Stomach (tissue), 8 donors: ENCODE measurements at regions not wholly inside any gene's neighbourhood (a gene's known extent, or its start where the extent isn't known, plus 50 kb on each side); places are given as distances from the start of the nearest gene placed in this dataset.

ENCODE experiments used
- DNase-seq, 2 donors: peaks; one replicate each; pipeline versions ENCODE4 v3.0.0 to v3.0.0-alpha.2; 2013 to 2019
- H3K27ac ChIP-seq, 5 donors: fragments of 200-600 bp in 4 of 5; sonication (generic) in 4 of 5; one replicate each; pipeline ENCODE4 v1.5.1; 2013 to 2019; ENCODE audit warnings: mild to moderate bottlenecking in 1 of 5, moderate library complexity in 1 of 5
- H3K27me3 ChIP-seq, 3 donors: fragments of 200-600 bp; sonication (generic); one replicate each; pipeline ENCODE4 v1.5.1; 2017 to 2019; ENCODE audit warnings: mixed run types in 1 of 3
- H3K36me3 ChIP-seq, 4 donors: fragments of 200-600 bp; sonication (generic); 1 replicate in 3 of 4; 2 replicates in 1 of 4; pipeline ENCODE4 v1.5.1; 2016 to 2019
- H3K4me1 ChIP-seq, 4 donors: fragments of 200-600 bp; sonication (generic); one replicate each; pipeline ENCODE4 v1.5.1; 2016 to 2019
- H3K4me3 ChIP-seq, 4 donors: fragments of 200-600 bp; sonication (generic) in 3 of 4; one replicate each; pipeline ENCODE4 v1.5.1; 2016 to 2019; ENCODE audit warnings: mild to moderate bottlenecking in 1 of 4
- H3K9me3 ChIP-seq, 4 donors: fragments of 200-600 bp; sonication (generic); one replicate each; pipeline ENCODE4 v1.5.1; 2016 to 2019
- CTCF ChIP-seq, 7 experiments: fragments of 450-650 bp in 4 of 7; fragments of 200-600 bp in 3 of 7; sonication (generic) in 3 of 7; IDR thresholded peaks; one replicate each; pipeline ENCODE4 v1.5.1; 2016 to 2019; ENCODE audit warnings: antibody characterized with exemption in 7 of 7, control low read depth in 2 of 7, mild to moderate bottlenecking in 1 of 7
- EP300 ChIP-seq: sonication (generic); formaldehyde crosslinking; IDR thresholded peaks from one replicate; pipeline ENCODE4 v1.6.1; 2017; ENCODE audit warnings: antibody characterized with exemption
- POLR2A ChIP-seq, 4 donors: fragments of 450-650 bp; IDR thresholded peaks; one replicate each; pipeline ENCODE4 v1.6.1; 2016; ENCODE audit warnings: antibody characterized with exemption in 4 of 4, control low read depth in 2 of 4, mild to moderate bottlenecking in 1 of 4, moderate library complexity in 1 of 4
- POLR2AphosphoS5 ChIP-seq, 3 donors: sonication (generic); formaldehyde crosslinking; IDR thresholded peaks; one replicate each; pipeline ENCODE4 v1.6.1; 2016; ENCODE audit warnings: antibody characterized with exemption in 3 of 3
- whole genome bisulfite sequencing, 5 donors: extraction: QIAGEN DNeasy Blood & Tissue Kit in 3 of 5; methylation state at CpG; one replicate each; pipeline versions ENCODE4 v1.1.5 to v1.1.7; 2013 to 2018; 5-methylcytosine and 5-hydroxymethylcytosine counted together
- intact Hi-C: fragments of 100-400 bp; cut with DNase I; formaldehyde crosslinking; loops from one replicate; pipeline ENCODE4 v1.15.1; 2023; ENCODE audit warnings: low total_unique reads
- donor health status: healthy with polysubstance abuse.
- donor health status: Bipolar disorder and iron deficiency.
- donor health status: healthy.

DNA sequence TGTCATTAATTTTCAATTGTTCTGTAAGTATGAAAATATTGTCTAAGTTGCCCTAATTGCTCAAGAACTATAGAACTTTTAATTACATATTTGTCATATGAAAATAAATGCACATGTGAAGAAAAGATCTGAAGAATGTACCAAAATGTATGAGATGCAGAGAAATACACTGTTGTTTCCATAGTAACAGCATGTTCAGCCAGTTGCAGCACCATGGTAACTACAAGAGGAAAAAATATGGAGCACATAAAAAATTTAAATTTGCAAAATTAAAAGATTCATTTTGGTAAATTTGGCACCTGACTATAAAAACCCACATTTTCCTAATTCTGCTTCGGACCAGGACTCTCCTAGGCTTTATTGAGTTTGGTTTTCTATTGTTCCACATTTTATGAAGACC is 1170.0 kb upstream of the MIR17HG start:
- Histone ChIP-seq H3K4me3 (no peak overlapping the region), H3K27me3 (no peaks in the 10 kb centered on the region), H3K4me1 (no peaks in the 10 kb centered on the region), H3K9me3 (no peaks in the 10 kb centered on the region), H3K27ac (no peak overlapping the region), H3K36me3 (no peaks in the 10 kb centered on the region)
- TF ChIP-seq POLR2AphosphoS5 (IDR thresholded peaks at IDR 0.05) (no peak), CTCF (IDR thresholded peaks at IDR 0.05) (no peak), POLR2A (IDR thresholded peaks at IDR 0.05) (no peak), EP300 (no peak)
- no peak for DNase-seq
- intact Hi-C loops, result no loop called here
- WGBS, 5 donors, result 67 to 79% (median 75%) methylated on average over 1 of the region's 1 CpG

- no peak for DNase-seq
- Histone ChIP-seq H3K27me3 (no peaks in the 10 kb centered on the region), H3K4me1 (no peaks in the 10 kb centered on the region), H3K36me3 (no peaks in the 10 kb centered on the region), H3K27ac (no peak overlapping the region), H3K4me3 (no peak overlapping the region), H3K9me3 (no peaks in the 10 kb centered on the region)
- intact Hi-C loops, result no loop called here
- TF ChIP-seq POLR2A (IDR thresholded peaks at IDR 0.05), result no peak
- no peak for TF ChIP-seq CTCF (IDR thresholded peaks at IDR 0.05)
- TF ChIP-seq EP300, result no peak
- no peak for TF ChIP-seq POLR2AphosphoS5 (IDR thresholded peaks at IDR 0.05)
- 60 to 93% (median 79%) methylated on average over 1 of the region's 1 CpG for WGBS, 5 donors
Observed at GRCh38 chr13:90184355-90184754, 1163.1 kb upstream of the MIR17HG start.

DNA sequence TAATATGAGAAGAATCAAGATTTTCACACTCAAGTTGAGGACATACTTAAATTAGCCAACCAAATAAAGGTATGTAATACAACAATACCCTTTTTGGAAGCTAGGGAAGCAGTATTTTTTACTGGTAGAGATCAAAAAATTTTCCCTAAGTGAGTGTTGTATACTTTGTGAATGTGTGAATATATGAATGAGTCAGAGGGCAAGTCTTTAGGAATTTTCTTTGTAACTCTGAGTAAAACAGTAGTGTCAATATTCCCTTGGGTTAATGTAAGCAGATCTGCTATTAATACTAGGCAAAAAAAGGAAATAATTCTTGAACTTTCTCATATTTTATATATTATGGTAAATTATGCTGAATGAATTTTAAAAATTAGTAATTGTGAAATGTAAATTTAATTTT is 1161.8 kb upstream of the MIR17HG start:
- intact Hi-C loops, result no loop called here
- TF ChIP-seq POLR2A (IDR thresholded peaks at IDR 0.05) (no peak), POLR2AphosphoS5 (IDR thresholded peaks at IDR 0.05) (no peak), EP300 (no peak), CTCF (IDR thresholded peaks at IDR 0.05) (no peak)

GRCh38 chr13:90187478-90188350 is 1159.8 kb upstream of the MIR17HG start:
- no peaks in the 10 kb centered on the region for H3K36me3 ChIP-seq
- no peak for TF ChIP-seq POLR2AphosphoS5 (IDR thresholded peaks at IDR 0.05)
- no peak for TF ChIP-seq EP300
- TF ChIP-seq POLR2A (IDR thresholded peaks at IDR 0.05), result no peak
- TF ChIP-seq CTCF (IDR thresholded peaks at IDR 0.05), result no peak

More for the DNA sequence above, 1161.8 kb upstream of the MIR17HG start:
- Histone ChIP-seq H3K4me1 (no peaks in the 10 kb centered on the region), H3K27me3 (no peaks in the 10 kb centered on the region), H3K4me3 (no peak overlapping the region), H3K36me3 (no peaks in the 10 kb centered on the region), H3K27ac (no peak overlapping the region), H3K9me3 (no peaks in the 10 kb centered on the region)
- DNase-seq, result no peak

More at GRCh38 chr13:90187478-90188350, 1159.8 kb upstream of the MIR17HG start:
- H3K4me3 ChIP-seq, result no peak overlapping the region
- no peaks in the 10 kb centered on the region for H3K27me3 ChIP-seq
- no peaks in the 10 kb centered on the region for H3K4me1 ChIP-seq
- WGBS, 5 donors, result 67 to 77% (median 74%) methylated on average over 5 of the region's 5 CpGs
- H3K27ac ChIP-seq, result no peak overlapping the region
- intact Hi-C loops, result no loop called here
- no peak for DNase-seq
- H3K9me3 ChIP-seq, result no peaks in the 10 kb centered on the region
